Keratinocyte (primary cell): ENCODE measurements at regions not wholly inside any gene's neighbourhood (a gene's known extent, or its start where the extent isn't known, plus 50 kb on each side); places are given as distances from the start of the nearest gene placed in this dataset.

Experiments
- DNase-seq: peaks from one replicate; pipeline ENCODE4 v3.0.0-alpha.2; 2011; ENCODE audit warnings: low read depth, missing footprints, low spot score
- FAIRE-seq: peaks from 2 replicates; lab custom pipeline; 2011; peaks lifted over from hg19 to GRCh38; lab: Jason Lieb, UNC
- H2AFZ ChIP-seq: 2 replicates; pipeline ENCODE4 v1.6.0; 2012; ENCODE audit warnings: low read length, control low read depth, inconsistent platforms; ENCODE audit not compliant: control insufficient read depth
- H3K27ac ChIP-seq: 2 replicates; pipeline ENCODE4 v1.5.1; 2011; ENCODE audit warnings: low read length; ENCODE audit not compliant: control insufficient read depth, insufficient read depth
- H3K27me3 ChIP-seq: 3 replicates; pipeline ENCODE4 v1.6.0; 2011; ENCODE audit warnings: low read length; ENCODE audit not compliant: control insufficient read depth, insufficient read depth; ENCODE audit errors: extremely low read depth
- H3K36me3 ChIP-seq, 2 experiments: 2 replicates in 1 of 2; 3 replicates in 1 of 2; pipeline ENCODE4 v1.5.1; 2011; ENCODE audit warnings: low read length in 2 of 2, mild to moderate bottlenecking in 1 of 2; ENCODE audit not compliant: control insufficient read depth in 2 of 2, insufficient read depth in 2 of 2; ENCODE audit errors: extremely low read depth in 1 of 2
- H3K4me1 ChIP-seq: 3 replicates; pipeline ENCODE4 v1.5.1; 2011; ENCODE audit warnings: low read length; ENCODE audit not compliant: control insufficient read depth, insufficient read depth; ENCODE audit errors: extremely low read depth
- H3K4me2 ChIP-seq: 3 replicates; pipeline ENCODE4 v1.6.0; 2011; ENCODE audit warnings: low read depth, low read length; ENCODE audit not compliant: control insufficient read depth, insufficient read depth; ENCODE audit errors: extremely low read depth
- H3K4me3 ChIP-seq, 3 experiments: fragments of 200-600 bp in 1 of 3; sonication (generic) in 1 of 3; 2 replicates in 2 of 3; 3 replicates in 1 of 3; pipeline ENCODE4 v1.5.1; 2011 to 2016; ENCODE audit warnings: low read length in 3 of 3, mild to moderate bottlenecking in 3 of 3, control low read depth in 2 of 3, inconsistent platforms in 1 of 3, low read depth in 1 of 3, mixed read lengths in 1 of 3, mixed run types in 1 of 3, moderate library complexity in 1 of 3; ENCODE audit not compliant: control insufficient read depth in 2 of 3, insufficient read depth in 2 of 3; ENCODE audit errors: extremely low read depth in 1 of 3
- H3K79me2 ChIP-seq: 2 replicates; pipeline ENCODE4 v1.6.0; 2012; ENCODE audit warnings: low read length; ENCODE audit not compliant: control insufficient read depth, insufficient read depth
- H3K9ac ChIP-seq: 3 replicates; pipeline ENCODE4 v1.6.0; 2011; ENCODE audit warnings: low read length; ENCODE audit not compliant: control insufficient read depth, insufficient read depth; ENCODE audit errors: extremely low read depth
- H3K9me1 ChIP-seq: 3 replicates; pipeline ENCODE4 v1.6.0; 2011; ENCODE audit warnings: low read length; ENCODE audit not compliant: control insufficient read depth, insufficient read depth; ENCODE audit errors: extremely low read depth
- H3K9me3 ChIP-seq: 2 replicates; pipeline ENCODE4 v1.5.1; 2012; ENCODE audit warnings: low read depth, low read length; ENCODE audit not compliant: control insufficient read depth
- H4K20me1 ChIP-seq: 3 replicates; pipeline ENCODE4 v1.6.0; 2011; ENCODE audit warnings: low read length; ENCODE audit not compliant: control insufficient read depth, insufficient read depth; ENCODE audit errors: extremely low read depth
- CTCF ChIP-seq, 3 experiments: IDR thresholded peaks in 1 of 3; conservative IDR thresholded peaks in 1 of 3; optimal IDR thresholded peaks in 1 of 3; 2 replicates in 2 of 3; 3 replicates in 1 of 3; pipeline versions ENCODE3 to v1.5.1; 2011; ENCODE audit warnings: low read length in 3 of 3, mild to moderate bottlenecking in 3 of 3, moderate library complexity in 2 of 3, control low read depth in 1 of 3, inconsistent platforms in 1 of 3; ENCODE audit not compliant: insufficient read depth in 2 of 3; ENCODE audit errors: extremely low read depth in 1 of 3
- EZH2 ChIP-seq: IDR thresholded peaks from one replicate; pipeline ENCODE4 v1.6.1; 2012; ENCODE audit warnings: inconsistent platforms, mild to moderate bottlenecking, low read length, moderate library complexity
- dilution Hi-C: fragments of 300-500 bp; cut with MboI; formaldehyde crosslinking; loops from one replicate; pipeline ENCODE4 v1.7.0; 2020; ENCODE audit warnings: low sequenced_read_pairs; ENCODE audit not compliant: extremely low pct_ligation_motif_present

GRCh38 chr22:47356511-47357011 lies 594.1 kb downstream of the TBC1D22A start:
- H4K20me1 ChIP-seq, result no peaks in the 10 kb centered on the region
- no peak overlapping the region for H2AFZ ChIP-seq
- H3K9me1 ChIP-seq, result no peaks in the 10 kb centered on the region
- H3K9ac ChIP-seq, result no peak overlapping the region
- no peak for TF ChIP-seq CTCF (optimal IDR thresholded peaks at IDR 0.05 in 1 of 3, IDR thresholded peaks at IDR 0.05 in 1 of 3, conservative IDR thresholded peaks at IDR 0.05 in 1 of 3; ENCODE audit: extremely low read depth in 1 of 3, insufficient read depth in 2 of 3, low read length in 3 of 3)
- TF ChIP-seq EZH2, result no peak
- peaks cover 8% of the 10 kb centered on the region for H3K9me3 ChIP-seq
- FAIRE-seq, result no peak
- dilution Hi-C loops, result no loop called here
- H3K27ac ChIP-seq, result no peak overlapping the region
- no peak for DNase-seq
- no peaks in the 10 kb centered on the region for H3K79me2 ChIP-seq
- no peak overlapping the region for H3K4me2 ChIP-seq
- H3K4me3 ChIP-seq, result no peak overlapping the region
- no peaks in the 10 kb centered on the region for H3K4me1 ChIP-seq
- no peaks in the 10 kb centered on the region for H3K27me3 ChIP-seq
- no peaks in the 10 kb centered on the region for H3K36me3 ChIP-seq

DNA sequence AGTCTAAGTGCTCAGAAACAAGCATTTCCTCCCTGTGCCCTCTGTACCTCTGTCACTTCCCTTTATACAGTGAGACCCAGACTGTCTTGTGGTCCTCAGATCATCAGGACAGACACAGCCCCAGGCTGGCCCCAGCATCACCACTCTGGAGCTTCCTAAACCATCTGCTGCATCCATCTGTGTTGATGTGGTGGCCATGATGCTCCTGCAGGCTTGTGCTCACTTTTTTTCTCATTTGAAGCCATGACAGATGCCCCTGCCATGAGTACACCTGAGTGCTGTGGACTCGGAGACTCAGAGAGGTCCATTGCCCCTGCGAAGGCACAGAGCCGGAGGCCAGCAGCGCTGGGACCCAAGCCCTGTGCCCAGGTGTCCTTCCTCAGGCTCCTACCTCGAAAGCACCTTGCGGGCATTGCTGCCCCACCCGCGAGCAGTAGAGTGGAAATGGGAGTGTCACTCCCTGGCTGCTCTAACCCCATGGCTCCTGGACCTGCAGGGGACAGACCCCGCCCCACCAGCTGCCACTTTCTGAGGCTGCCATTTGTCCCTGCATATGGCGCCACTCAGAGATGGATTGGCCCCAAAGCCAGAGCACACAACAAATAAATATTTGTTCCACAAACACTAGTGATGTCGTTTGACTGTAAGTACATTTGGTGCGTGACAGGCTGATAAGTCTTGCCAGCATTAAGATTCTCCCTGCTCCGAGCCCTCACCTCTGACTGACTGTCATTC lies 593.5 kb downstream of the TBC1D22A start:
- Histone ChIP-seq H3K27me3 (no peaks in the 10 kb centered on the region), H3K36me3 (no peaks in the 10 kb centered on the region), H3K27ac (no peak overlapping the region), H3K4me3 (no peak overlapping the region), H3K9me3 (peaks cover 8% of the 10 kb centered on the region), H2AFZ (no peak overlapping the region), H3K9ac (no peak overlapping the region), H3K4me2 (no peak overlapping the region), H3K79me2 (no peaks in the 10 kb centered on the region), H3K9me1 (no peaks in the 10 kb centered on the region), H4K20me1 (no peaks in the 10 kb centered on the region), H3K4me1 (no peaks in the 10 kb centered on the region)
- TF ChIP-seq EZH2, result no peak
- TF ChIP-seq CTCF (optimal IDR thresholded peaks at IDR 0.05 in 1 of 3, IDR thresholded peaks at IDR 0.05 in 1 of 3, conservative IDR thresholded peaks at IDR 0.05 in 1 of 3; ENCODE audit: extremely low read depth in 1 of 3, insufficient read depth in 2 of 3, low read length in 3 of 3), result no peak
- DNase-seq (no peak), FAIRE-seq (no peak)
- dilution Hi-C loops, result no loop called here
